ENCODE measurements at regions not wholly inside any gene's neighbourhood (a gene's known extent, or its start where the extent isn't known, plus 50 kb on each side); places are given as distances from the start of the nearest gene placed in this dataset.
"Not testable (repeated sequence)": the region's sequence is repeated elsewhere in the genome, so short reads cannot be mapped to it uniquely, and the experiment has no call there.

GRCh38 chr14:40362856-40363255 lies 930.6 kb upstream of the FBXO33 start:
- Histone ChIP-seq H3K4me3 (ENCODE audit: low read depth, low read length) (no peak overlapping the region), H3K9me3 (ENCODE audit: severe bottlenecking) (no peaks in the 10 kb centered on the region), H3K27ac (no peak overlapping the region), H3K36me3 (no peaks in the 10 kb centered on the region), H3K27me3 (ENCODE audit: insufficient read depth, low read depth, severe bottlenecking) (peaks cover 18% of the 10 kb centered on the region)
- TF ChIP-seq, protein P1, sequence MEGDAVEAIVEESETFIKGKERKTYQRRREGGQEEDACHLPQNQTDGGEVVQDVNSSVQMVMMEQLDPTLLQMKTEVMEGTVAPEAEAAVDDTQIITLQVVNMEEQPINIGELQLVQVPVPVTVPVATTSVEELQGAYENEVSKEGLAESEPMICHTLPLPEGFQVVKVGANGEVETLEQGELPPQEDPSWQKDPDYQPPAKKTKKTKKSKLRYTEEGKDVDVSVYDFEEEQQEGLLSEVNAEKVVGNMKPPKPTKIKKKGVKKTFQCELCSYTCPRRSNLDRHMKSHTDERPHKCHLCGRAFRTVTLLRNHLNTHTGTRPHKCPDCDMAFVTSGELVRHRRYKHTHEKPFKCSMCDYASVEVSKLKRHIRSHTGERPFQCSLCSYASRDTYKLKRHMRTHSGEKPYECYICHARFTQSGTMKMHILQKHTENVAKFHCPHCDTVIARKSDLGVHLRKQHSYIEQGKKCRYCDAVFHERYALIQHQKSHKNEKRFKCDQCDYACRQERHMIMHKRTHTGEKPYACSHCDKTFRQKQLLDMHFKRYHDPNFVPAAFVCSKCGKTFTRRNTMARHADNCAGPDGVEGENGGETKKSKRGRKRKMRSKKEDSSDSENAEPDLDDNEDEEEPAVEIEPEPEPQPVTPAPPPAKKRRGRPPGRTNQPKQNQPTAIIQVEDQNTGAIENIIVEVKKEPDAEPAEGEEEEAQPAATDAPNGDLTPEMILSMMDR (IDR thresholded peaks at IDR 0.05; ENCODE audit: low read depth, low read length), result no peak
- DNase-seq, result no peak

GRCh38 chr14:40354754-40355153 lies 922.5 kb upstream of the FBXO33 start:
- no peak for DNase-seq

DNA sequence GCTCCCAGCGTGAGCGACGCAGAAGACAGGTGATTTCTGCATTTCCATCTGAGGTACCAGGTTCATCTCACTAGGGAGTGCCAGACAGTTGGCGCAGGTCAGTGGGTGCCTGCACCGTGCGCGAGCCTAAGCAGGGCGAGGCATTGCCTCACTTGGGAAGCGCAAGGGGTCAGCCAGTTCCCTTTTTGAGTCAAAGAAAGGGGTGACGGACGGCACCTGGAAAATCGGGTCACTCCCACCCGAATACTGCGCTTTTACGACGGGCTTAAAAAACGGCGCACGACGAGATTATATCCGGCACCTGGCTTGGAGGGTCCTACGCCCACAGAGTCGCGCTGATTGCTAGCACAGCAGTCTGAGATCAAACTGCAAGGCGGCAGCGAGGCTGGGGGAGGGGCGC lies 915.9 kb upstream of the FBXO33 start:
- not testable (repeated sequence) for H3K36me3 ChIP-seq; H3K27ac ChIP-seq; DNase-seq; H3K9me3 ChIP-seq (ENCODE audit: severe bottlenecking); H3K4me3 ChIP-seq (ENCODE audit: low read depth, low read length)
- H3K27me3 ChIP-seq (ENCODE audit: insufficient read depth, low read depth, severe bottlenecking), result peaks cover 26% of the 10 kb centered on the region

More at GRCh38 chr14:40354754-40355153, 922.5 kb upstream of the FBXO33 start:
- Histone ChIP-seq H3K4me3 (ENCODE audit: low read depth, low read length) (no peak overlapping the region), H3K27ac (no peak overlapping the region), H3K36me3 (no peaks in the 10 kb centered on the region), H3K27me3 (ENCODE audit: insufficient read depth, low read depth, severe bottlenecking) (peaks cover 7% of the 10 kb centered on the region), H3K9me3 (ENCODE audit: severe bottlenecking) (no peaks in the 10 kb centered on the region)
- TF ChIP-seq, protein P1 (IDR thresholded peaks at IDR 0.05; ENCODE audit: low read depth, low read length), result no peak

GRCh38 chr14:40347675-40348074 lies 915.4 kb upstream of the FBXO33 start:
- no peaks in the 10 kb centered on the region for H3K36me3 ChIP-seq
- peaks cover 26% of the 10 kb centered on the region for H3K27me3 ChIP-seq (ENCODE audit: insufficient read depth, low read depth, severe bottlenecking)
- no peak overlapping the region for H3K4me3 ChIP-seq (ENCODE audit: low read depth, low read length)
- no peak overlapping the region for H3K27ac ChIP-seq
- TF ChIP-seq, protein P1 (IDR thresholded peaks at IDR 0.05; ENCODE audit: low read depth, low read length), result no peak
- no peaks in the 10 kb centered on the region for H3K9me3 ChIP-seq (ENCODE audit: severe bottlenecking)
- no peak for DNase-seq

- peaks cover 32% of the 10 kb centered on the region for H3K27me3 ChIP-seq (ENCODE audit: insufficient read depth, low read depth, severe bottlenecking)
- no peak overlapping the region for H3K4me3 ChIP-seq (ENCODE audit: low read depth, low read length)
- no peak for DNase-seq
- H3K36me3 ChIP-seq, result no peaks in the 10 kb centered on the region
- H3K9me3 ChIP-seq (ENCODE audit: severe bottlenecking), result no peaks in the 10 kb centered on the region
- TF ChIP-seq, protein P1 (IDR thresholded peaks at IDR 0.05; ENCODE audit: low read depth, low read length), result no peak
- no peak overlapping the region for H3K27ac ChIP-seq
Measured at GRCh38 chr14:40346275-40346674, 914.0 kb upstream of the FBXO33 start.

DNA sequence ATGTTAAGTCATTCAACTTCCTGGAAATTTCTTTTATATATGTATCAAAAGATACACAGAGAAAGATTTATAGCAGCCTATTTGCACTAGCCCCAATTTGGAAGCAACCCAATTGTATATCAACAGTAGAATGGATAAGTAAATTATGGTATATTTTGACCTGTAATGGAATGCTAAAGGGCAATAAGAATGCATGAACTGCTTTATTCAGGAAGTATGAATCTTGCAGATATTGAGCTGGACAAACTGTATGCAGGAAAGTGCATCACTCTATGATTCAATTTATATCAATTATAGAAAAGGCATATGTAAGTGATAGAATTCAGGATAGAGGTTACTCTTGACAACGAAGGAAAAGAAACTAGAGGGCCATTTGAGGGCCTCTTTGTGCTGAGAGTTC lies 913.1 kb upstream of the FBXO33 start:
- H3K27ac ChIP-seq, result no peak overlapping the region
- no peaks in the 10 kb centered on the region for H3K36me3 ChIP-seq
- no peaks in the 10 kb centered on the region for H3K9me3 ChIP-seq (ENCODE audit: severe bottlenecking)
- H3K27me3 ChIP-seq (ENCODE audit: insufficient read depth, low read depth, severe bottlenecking), result peaks cover 32% of the 10 kb centered on the region
- no peak overlapping the region for H3K4me3 ChIP-seq (ENCODE audit: low read depth, low read length)
- TF ChIP-seq, protein P1 (IDR thresholded peaks at IDR 0.05; ENCODE audit: low read depth, low read length), result no peak
- DNase-seq, result no peak

All from WERI-Rb-1 (cell line).